ENCODE measurements at regions not wholly inside any gene's neighbourhood (a gene's known extent, or its start where the extent isn't known, plus 50 kb on each side); places are given as distances from the start of the nearest gene placed in this dataset.

- DNase-seq (ENCODE audit: low read depth): no peak
These were observed 623.0 kb upstream of the CHORDC1 start for GRCh38 chr11:90845799-90846198.

GRCh38 chr11:90845126-90845525 is 622.3 kb upstream of the CHORDC1 start:
- DNase-seq (ENCODE audit: low read depth): no peak

DNA sequence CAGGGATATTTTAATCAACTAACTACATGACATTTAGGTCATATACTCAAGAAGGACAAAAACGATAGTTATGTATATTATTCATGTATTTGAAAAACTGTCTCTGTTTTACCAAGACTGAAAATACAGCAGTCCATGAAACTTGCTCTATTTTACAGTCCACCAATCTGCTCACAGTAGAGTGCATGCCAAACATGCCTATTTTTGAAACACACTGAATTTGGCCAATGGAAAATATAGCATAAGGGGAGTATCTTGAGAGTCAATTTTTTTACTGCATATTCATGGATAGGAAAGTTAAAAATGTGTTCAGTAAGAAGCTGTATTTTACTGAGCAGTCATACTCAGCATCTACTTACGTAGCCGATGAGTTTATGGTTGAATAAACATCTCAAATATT is 621.2 kb upstream of the CHORDC1 start:
- DNase-seq (ENCODE audit: low read depth): no peak

- DNase-seq (ENCODE audit: low read depth): no peak
These were observed 619.8 kb upstream of the CHORDC1 start for GRCh38 chr11:90842681-90843080.

DNA sequence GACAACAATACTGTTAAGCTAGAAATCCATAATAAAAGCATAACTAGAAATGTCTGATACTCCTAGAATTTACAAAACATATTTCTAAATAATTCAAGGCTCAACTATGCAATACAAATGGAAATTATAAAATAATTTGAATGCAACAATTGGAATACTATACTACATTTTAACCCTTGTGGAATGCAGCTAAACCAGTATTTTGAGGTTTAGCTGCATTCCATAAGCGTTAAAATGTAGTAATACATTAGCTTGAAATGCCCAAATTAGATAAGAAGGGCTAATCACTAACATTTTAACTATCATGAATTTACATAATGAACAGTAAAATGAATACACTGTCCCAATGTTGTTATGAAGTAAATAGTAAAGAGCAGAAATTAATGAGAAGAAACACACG is 617.2 kb upstream of the CHORDC1 start:
- no peak for DNase-seq (ENCODE audit: low read depth)

DNA sequence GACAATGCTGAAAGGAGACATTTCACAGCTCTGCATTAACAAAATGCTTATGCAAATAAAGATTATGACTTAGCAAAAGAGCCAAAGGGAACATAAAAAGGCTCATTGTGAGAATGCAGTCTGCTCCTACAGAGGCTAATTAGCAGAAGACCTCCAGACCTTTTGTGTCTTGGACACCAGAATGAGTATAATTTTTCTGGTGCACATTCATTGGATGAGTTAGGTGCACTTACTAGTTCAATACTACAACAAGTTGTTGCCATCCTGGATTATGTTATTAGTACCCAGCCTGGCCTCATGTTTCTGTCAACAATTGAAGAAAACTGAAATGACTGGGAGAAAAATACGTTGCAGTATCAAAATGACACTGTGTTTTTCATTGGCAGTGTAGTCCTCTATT is 613.2 kb upstream of the CHORDC1 start:
- no peak for DNase-seq (ENCODE audit: low read depth)

- no peak for DNase-seq (ENCODE audit: low read depth)
These were observed 600.6 kb upstream of the CHORDC1 start for GRCh38 chr11:90823446-90823845.

- DNase-seq (ENCODE audit: low read depth): no peak
These were observed 600.1 kb upstream of the CHORDC1 start for GRCh38 chr11:90822996-90823395.

- DNase-seq (ENCODE audit: low read depth): no peak
These were observed 595.4 kb upstream of the CHORDC1 start for GRCh38 chr11:90818196-90818745.

DNA sequence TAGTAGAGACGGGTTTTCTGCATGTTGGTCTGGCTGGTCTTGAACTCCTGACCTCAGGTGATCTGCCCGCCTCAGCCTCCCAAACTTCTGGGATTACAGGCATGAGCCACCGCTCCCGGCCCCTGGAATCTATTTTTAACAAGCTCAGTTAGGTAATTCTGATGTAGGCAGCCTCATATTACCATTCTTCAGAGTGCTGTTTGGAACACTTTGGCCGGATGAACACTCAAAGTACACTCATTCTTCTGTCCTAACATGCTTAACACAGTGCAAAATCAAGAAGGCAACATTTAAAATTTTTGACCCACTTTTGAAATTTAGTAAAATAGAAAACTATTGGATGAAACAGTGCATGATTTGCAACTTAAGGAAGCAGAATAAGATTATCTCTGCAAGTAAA is 586.7 kb upstream of the CHORDC1 start:
- no peak for DNase-seq (ENCODE audit: low read depth)

- DNase-seq (ENCODE audit: low read depth): no peak
These were observed 582.3 kb upstream of the CHORDC1 start for GRCh38 chr11:90805172-90805571.

GRCh38 chr11:90803831-90804230 is 581.0 kb upstream of the CHORDC1 start:
- DNase-seq (ENCODE audit: low read depth): no peak

- DNase-seq (ENCODE audit: low read depth): no peak
These were observed 580.5 kb upstream of the CHORDC1 start for GRCh38 chr11:90803366-90803765.

- no peak for DNase-seq (ENCODE audit: low read depth)
These were observed 575.9 kb upstream of the CHORDC1 start for GRCh38 chr11:90798769-90799168.

DNA sequence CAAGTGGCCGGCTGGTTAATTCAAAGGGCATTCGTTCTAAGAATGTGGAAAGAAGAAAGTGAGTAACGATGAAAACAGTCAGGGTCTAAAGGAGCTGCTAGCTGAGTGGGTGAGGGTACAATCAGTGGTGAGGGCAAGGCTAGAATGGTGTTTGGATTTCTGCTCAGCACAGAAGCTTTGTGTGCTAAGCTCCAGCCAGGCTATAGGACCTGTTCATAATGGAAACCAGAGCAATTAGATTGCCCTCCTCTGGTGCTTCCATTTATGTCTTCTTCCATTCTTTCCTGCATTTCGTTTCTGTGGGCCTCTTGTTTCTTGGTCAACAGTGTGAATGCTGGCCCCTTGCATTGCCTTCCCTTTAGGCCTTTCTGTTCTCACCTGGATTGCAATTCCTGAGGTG is 572.9 kb upstream of the CHORDC1 start:
- no peak for DNase-seq (ENCODE audit: low read depth)

DNA sequence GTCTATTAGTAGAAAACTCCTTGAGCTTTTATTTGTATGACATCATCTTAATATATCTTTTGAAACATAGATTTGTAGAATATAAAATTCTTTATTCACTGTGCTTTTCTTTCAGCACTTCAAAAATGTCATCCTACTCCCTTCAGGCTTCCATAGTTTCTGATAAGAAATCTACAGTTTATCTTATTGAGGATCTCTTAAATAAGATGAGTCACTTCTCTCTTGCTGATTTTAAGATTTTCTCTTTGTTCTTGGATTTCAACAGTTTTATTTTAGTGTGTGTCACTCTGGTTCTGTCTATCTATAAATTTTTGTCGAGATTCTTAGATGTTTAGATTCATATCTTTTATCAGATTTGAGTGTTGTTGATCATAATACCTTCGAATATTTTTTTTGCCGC is 566.1 kb upstream of the CHORDC1 start:
- no peak for DNase-seq (ENCODE audit: low read depth)

DNA sequence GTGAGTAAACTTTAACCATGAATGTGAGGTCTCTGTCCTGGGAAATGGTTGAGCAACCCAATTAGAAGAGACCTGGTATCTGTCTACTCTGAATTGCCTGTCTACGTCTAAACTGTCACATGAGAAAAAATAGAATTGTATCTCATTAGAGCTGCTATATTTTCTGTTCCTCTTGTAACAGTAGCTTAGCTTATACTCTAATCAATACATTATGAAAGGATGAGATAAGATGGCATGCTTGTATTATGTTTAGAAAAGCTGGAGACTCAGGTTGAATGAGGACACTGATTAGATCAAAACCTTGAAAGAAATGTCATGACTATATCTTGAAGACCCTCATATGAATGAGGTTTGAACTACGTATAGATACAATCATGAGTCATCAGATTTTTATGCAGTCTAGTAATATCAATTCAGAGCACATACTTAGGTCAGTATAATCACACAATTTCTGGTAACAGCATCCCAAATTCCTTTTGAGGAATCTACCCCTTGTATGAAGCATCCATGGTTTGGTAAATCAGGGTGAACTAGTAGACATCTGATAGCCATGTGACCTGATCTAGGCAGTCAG is 561.5 kb upstream of the CHORDC1 start:
- DNase-seq (ENCODE audit: low read depth): no peak

- DNase-seq (ENCODE audit: low read depth): no peak
These were observed 560.3 kb upstream of the CHORDC1 start for GRCh38 chr11:90783111-90783510.

GRCh38 chr11:90779098-90779497 is 556.2 kb upstream of the CHORDC1 start:
- DNase-seq (ENCODE audit: low read depth): no peak

GRCh38 chr11:90775567-90776165 is 552.8 kb upstream of the CHORDC1 start:
- DNase-seq (ENCODE audit: low read depth): no peak

- no peak for DNase-seq (ENCODE audit: low read depth)
These were observed 552.1 kb upstream of the CHORDC1 start for GRCh38 chr11:90774727-90775566.

DNA sequence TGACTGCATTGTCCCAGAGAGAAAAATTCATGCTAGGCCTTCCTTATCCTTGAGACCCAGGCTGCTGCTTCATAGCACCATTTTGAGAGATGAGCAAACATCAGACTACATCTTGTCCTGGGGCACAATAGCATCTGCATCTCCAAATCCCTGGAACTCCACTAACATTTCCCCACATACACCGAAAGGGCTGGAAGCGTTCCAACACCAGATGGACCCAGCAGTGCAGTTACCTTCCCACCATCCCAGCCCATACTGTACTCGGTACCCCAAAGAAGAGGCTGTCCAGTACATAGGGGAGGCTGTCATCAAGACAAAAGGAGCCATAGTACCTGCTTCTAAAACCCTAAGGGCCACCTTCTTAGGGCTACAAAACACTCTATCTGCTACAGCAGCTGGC is 547.2 kb upstream of the CHORDC1 start:
- DNase-seq (ENCODE audit: low read depth): no peak

GRCh38 chr11:90766121-90766520 is 543.3 kb upstream of the CHORDC1 start:
- no peak for DNase-seq (ENCODE audit: low read depth)

Measured in stromal cell of bone marrow (primary cell).